ENCODE measurements at regions not wholly inside any gene's neighbourhood (a gene's known extent, or its start where the extent isn't known, plus 50 kb on each side); places are given as distances from the start of the nearest gene placed in this dataset.

DNA sequence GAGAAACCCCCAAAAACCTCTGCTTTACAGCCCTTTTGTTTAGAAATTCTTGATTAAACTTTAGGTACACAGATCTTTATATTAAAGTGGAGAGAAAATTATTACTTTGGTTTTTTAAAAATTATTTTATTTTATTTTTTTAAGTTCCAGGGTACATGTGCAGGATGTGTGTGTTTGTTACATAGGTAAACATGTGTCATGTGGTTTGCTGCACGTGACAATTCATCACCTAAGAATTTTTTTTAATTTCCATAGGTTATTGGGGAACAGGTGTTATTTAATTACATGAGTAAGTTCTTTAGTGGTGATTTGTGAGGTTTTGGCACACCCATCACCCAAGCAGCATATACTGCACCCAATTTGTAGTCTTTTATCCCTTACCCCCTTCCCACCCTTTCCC is 581.7 kb downstream of the CSNK1G3 start:
- DNase-seq (ENCODE audit: low spot score), result no peak
- H3K27ac ChIP-seq (ENCODE audit: low read depth, low read length, poor library complexity, severe bottlenecking), result no peak overlapping the region
- intact Hi-C loops (cut with micrococcal nuclease; ENCODE audit: unreplicated experiment), result no loop called here
- TF ChIP-seq EZH2phosphoT487 (IDR thresholded peaks at IDR 0.05; ENCODE audit: borderline replicate concordance, low read depth, low read length), result no peak
- no peak overlapping the region for H2AFZ ChIP-seq (ENCODE audit: low read length)
- no peak overlapping the region for H3K4me2 ChIP-seq (ENCODE audit: low read length)
- H3K9me2 ChIP-seq (ENCODE audit: insufficient read depth, low read length), result no peaks in the 10 kb centered on the region
- no peaks in the 10 kb centered on the region for H4K20me1 ChIP-seq (ENCODE audit: insufficient read depth, low read length)
- no TSS peak for BruUV-seq (replicated peaks)
- H3K36me3 ChIP-seq (ENCODE audit: insufficient read depth, low read length), result no peaks in the 10 kb centered on the region
- H3K4me1 ChIP-seq (ENCODE audit: insufficient read depth, low read length, poor library complexity, severe bottlenecking), result no peaks in the 10 kb centered on the region
- H3K9me3 ChIP-seq (ENCODE audit: low read length), result no peaks in the 10 kb centered on the region
- ChIA-PET CTCF (ENCODE audit: unreplicated experiment) (no interaction called here), POLR2A (no interaction called here)
- no peak overlapping the region for H3K4me3 ChIP-seq (ENCODE audit: low read depth, low read length, poor library complexity, severe bottlenecking)
- no peaks in the 10 kb centered on the region for H3K79me2 ChIP-seq (ENCODE audit: insufficient read depth, low read depth, low read length)

DNA sequence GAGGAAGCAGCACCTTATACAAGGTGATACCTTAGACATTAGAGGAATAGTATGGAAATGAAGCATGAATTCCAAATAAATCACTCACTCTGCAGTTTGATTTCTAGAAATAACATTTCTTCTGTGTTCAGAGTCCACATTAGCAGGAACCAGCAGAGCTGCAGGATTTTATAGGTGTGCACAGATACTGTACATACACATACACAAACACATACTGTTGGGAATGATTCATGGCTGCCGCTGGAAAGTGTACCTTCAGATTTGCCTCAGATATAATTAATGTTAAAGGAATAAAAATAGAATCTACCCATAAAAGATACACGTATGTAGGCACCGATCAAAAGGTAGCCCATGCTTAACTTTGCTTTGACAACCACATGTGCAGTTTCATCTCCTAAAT is 578.1 kb downstream of the CSNK1G3 start:
- TF ChIP-seq, protein P1, sequence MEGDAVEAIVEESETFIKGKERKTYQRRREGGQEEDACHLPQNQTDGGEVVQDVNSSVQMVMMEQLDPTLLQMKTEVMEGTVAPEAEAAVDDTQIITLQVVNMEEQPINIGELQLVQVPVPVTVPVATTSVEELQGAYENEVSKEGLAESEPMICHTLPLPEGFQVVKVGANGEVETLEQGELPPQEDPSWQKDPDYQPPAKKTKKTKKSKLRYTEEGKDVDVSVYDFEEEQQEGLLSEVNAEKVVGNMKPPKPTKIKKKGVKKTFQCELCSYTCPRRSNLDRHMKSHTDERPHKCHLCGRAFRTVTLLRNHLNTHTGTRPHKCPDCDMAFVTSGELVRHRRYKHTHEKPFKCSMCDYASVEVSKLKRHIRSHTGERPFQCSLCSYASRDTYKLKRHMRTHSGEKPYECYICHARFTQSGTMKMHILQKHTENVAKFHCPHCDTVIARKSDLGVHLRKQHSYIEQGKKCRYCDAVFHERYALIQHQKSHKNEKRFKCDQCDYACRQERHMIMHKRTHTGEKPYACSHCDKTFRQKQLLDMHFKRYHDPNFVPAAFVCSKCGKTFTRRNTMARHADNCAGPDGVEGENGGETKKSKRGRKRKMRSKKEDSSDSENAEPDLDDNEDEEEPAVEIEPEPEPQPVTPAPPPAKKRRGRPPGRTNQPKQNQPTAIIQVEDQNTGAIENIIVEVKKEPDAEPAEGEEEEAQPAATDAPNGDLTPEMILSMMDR (conservative IDR thresholded peaks at IDR 0.05; ENCODE audit: low read length), result no peak
- no peak for TF ChIP-seq EZH2phosphoT487 (IDR thresholded peaks at IDR 0.05; ENCODE audit: borderline replicate concordance, low read depth, low read length)

DNA sequence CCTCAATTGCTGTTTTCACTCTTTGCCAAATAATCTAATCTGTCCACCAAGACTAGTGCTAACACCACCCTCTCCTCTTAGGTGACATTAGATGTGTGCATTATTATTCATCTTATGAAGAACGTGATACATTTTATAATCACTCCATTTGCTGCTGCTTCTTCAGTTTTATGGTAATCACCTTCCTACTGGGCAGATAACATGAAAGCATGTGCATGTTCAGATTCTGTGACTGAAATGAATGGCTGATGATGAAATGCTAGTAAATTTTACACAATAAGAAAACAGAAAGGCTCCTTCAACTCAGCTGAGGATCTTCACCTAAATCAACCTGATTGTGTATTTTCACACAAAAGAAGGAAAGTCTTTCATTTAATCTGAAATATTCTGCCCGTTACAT is 577.6 kb downstream of the CSNK1G3 start:
- Histone ChIP-seq H3K4me2 (ENCODE audit: low read length) (no peak overlapping the region), H2AFZ (ENCODE audit: low read length) (no peak overlapping the region), H3K79me2 (ENCODE audit: insufficient read depth, low read depth, low read length) (no peaks in the 10 kb centered on the region), H4K20me1 (ENCODE audit: insufficient read depth, low read length) (no peaks in the 10 kb centered on the region), H3K9me2 (ENCODE audit: insufficient read depth, low read length) (no peaks in the 10 kb centered on the region), H3K4me3 (ENCODE audit: low read depth, low read length, poor library complexity, severe bottlenecking) (no peak overlapping the region), H3K9me3 (ENCODE audit: low read length) (no peaks in the 10 kb centered on the region), H3K36me3 (ENCODE audit: insufficient read depth, low read length) (no peaks in the 10 kb centered on the region), H3K27ac (ENCODE audit: low read depth, low read length, poor library complexity, severe bottlenecking) (no peak overlapping the region), H3K4me1 (ENCODE audit: insufficient read depth, low read length, poor library complexity, severe bottlenecking) (no peaks in the 10 kb centered on the region)
- TF ChIP-seq EZH2phosphoT487 (IDR thresholded peaks at IDR 0.05; ENCODE audit: borderline replicate concordance, low read depth, low read length), result no peak
- TF ChIP-seq, protein P1 (conservative IDR thresholded peaks at IDR 0.05; ENCODE audit: low read length), result no peak
- no peak for DNase-seq (ENCODE audit: low spot score)
- ChIA-PET POLR2A (interaction anchor here (0.8 to 1.2 kb wide), 2 partner anchors 10 to 605 kb away, joined by 3 to 7 read pairs; no protein-coding TSS in a partner anchor), CTCF (ENCODE audit: unreplicated experiment) (no interaction called here)
- BruUV-seq (replicated peaks), result no TSS peak
- intact Hi-C loops (cut with micrococcal nuclease; ENCODE audit: unreplicated experiment), result no loop called here

More for the DNA sequence above, 578.1 kb downstream of the CSNK1G3 start:
- Histone ChIP-seq H3K4me2 (ENCODE audit: low read length) (no peak overlapping the region), H3K27ac (ENCODE audit: low read depth, low read length, poor library complexity, severe bottlenecking) (no peak overlapping the region), H3K36me3 (ENCODE audit: insufficient read depth, low read length) (no peaks in the 10 kb centered on the region), H3K79me2 (ENCODE audit: insufficient read depth, low read depth, low read length) (no peaks in the 10 kb centered on the region), H3K4me1 (ENCODE audit: insufficient read depth, low read length, poor library complexity, severe bottlenecking) (no peaks in the 10 kb centered on the region), H2AFZ (ENCODE audit: low read length) (no peak overlapping the region), H3K9me3 (ENCODE audit: low read length) (no peaks in the 10 kb centered on the region), H4K20me1 (ENCODE audit: insufficient read depth, low read length) (no peaks in the 10 kb centered on the region), H3K4me3 (ENCODE audit: low read depth, low read length, poor library complexity, severe bottlenecking) (no peak overlapping the region), H3K9me2 (ENCODE audit: insufficient read depth, low read length) (no peaks in the 10 kb centered on the region)
- intact Hi-C loops (cut with micrococcal nuclease; ENCODE audit: unreplicated experiment), result no loop called here
- ChIA-PET CTCF (ENCODE audit: unreplicated experiment) (no interaction called here), POLR2A (interaction anchor here (0.8 kb wide), 1 partner anchor 606 kb away, joined by 3 read pairs; no protein-coding TSS in a partner anchor)
- no TSS peak for BruUV-seq (replicated peaks)
- DNase-seq (ENCODE audit: low spot score), result no peak
